ENCODE measurements at regions not wholly inside any gene's neighbourhood (a gene's known extent, or its start where the extent isn't known, plus 50 kb on each side); places are given as distances from the start of the nearest gene placed in this dataset.

- Mint-ChIP-seq H3K27me3 (no peaks in the 10 kb centered on the region), H3K36me3 (ENCODE audit: low read depth) (no peaks in the 10 kb centered on the region), H3K9me3 (no peaks in the 10 kb centered on the region), H3K4me1 (ENCODE audit: low read depth) (peaks cover 29% of the 10 kb centered on the region), H3K27ac (no peak overlapping the region), H3K4me3 (no peak overlapping the region)
- ChIA-PET POLR2A (no interaction called here), CTCF (no interaction called here)
- Histone ChIP-seq H3K4me3 (ENCODE audit: low read length) (no peak overlapping the region), H3K9me3 (ENCODE audit: control insufficient read depth in 1 of 2, insufficient read depth in 1 of 2, low read length in 2 of 2) (no peaks in the 10 kb centered on the region), H3K4me1 (ENCODE audit: insufficient read depth, low read length) (peaks cover 25% of the 10 kb centered on the region), H3K36me3 (ENCODE audit: insufficient read depth, low read length) (no peaks in the 10 kb centered on the region), H3K27me3 (ENCODE audit: control insufficient read depth in 1 of 2, insufficient read depth in 2 of 2, low read length in 2 of 2) (no peaks in the 10 kb centered on the region), H3K27ac (ENCODE audit: low read depth in 1 of 2, low read length in 2 of 2) (no peak overlapping the region)
- ATAC-seq (ENCODE audit: poor library complexity) = no peak
- no peak for DNase-seq
- TF ChIP-seq CTCF (IDR thresholded peaks at IDR 0.05) = no peak
- intact Hi-C loops (cut with DNase I, micrococcal nuclease) = no loop called here
These were observed 61.9 kb upstream of the CLINT1 start for GRCh38 chr5:157920828-157921170.

- Histone ChIP-seq H3K27ac (ENCODE audit: low read depth in 1 of 2, low read length in 2 of 2) (peak overlapping the region; percentile 5 to 8), H3K4me1 (ENCODE audit: insufficient read depth, low read length) (peaks cover 25% of the 10 kb centered on the region), H3K4me3 (ENCODE audit: low read length) (peak overlapping the region; percentile 7), H3K9me3 (ENCODE audit: control insufficient read depth in 1 of 2, insufficient read depth in 1 of 2, low read length in 2 of 2) (no peaks in the 10 kb centered on the region), H3K36me3 (ENCODE audit: insufficient read depth, low read length) (no peaks in the 10 kb centered on the region), H3K27me3 (ENCODE audit: control insufficient read depth in 1 of 2, insufficient read depth in 2 of 2, low read length in 2 of 2) (no peaks in the 10 kb centered on the region)
- POLR2A ChIA-PET = interaction anchor here (0.7 to 1.4 kb wide), 2 partner anchors 60 kb away, joined by 3 to 5 read pairs; partner anchors contain the start of gene CLINT1
- TF ChIP-seq CTCF (IDR thresholded peaks at IDR 0.05) = no peak
- CTCF ChIA-PET = no interaction called here
- H3K27me3 Mint-ChIP-seq = no peaks in the 10 kb centered on the region
- intact Hi-C loops (cut with DNase I, micrococcal nuclease) = loop anchor here in 1 of 2 experiments (2.0 kb wide), 2 partner anchors 64 to 98 kb away; no protein-coding TSS in a partner anchor
- peak in 6 of 14 experiments; percentile 2 to 32 (median 20) for DNase-seq
- peak overlapping the region; percentile 79 for H3K4me3 Mint-ChIP-seq
- H3K27ac Mint-ChIP-seq = peak overlapping the region; percentile 60
- H3K4me1 Mint-ChIP-seq (ENCODE audit: low read depth) = peaks cover 29% of the 10 kb centered on the region
- H3K36me3 Mint-ChIP-seq (ENCODE audit: low read depth) = no peaks in the 10 kb centered on the region
- no peaks in the 10 kb centered on the region for H3K9me3 Mint-ChIP-seq
- ATAC-seq (ENCODE audit: poor library complexity) = peak; percentile 43
These were observed 60.1 kb upstream of the CLINT1 start for GRCh38 chr5:157918811-157919742.

GRCh38 chr5:157917899-157918809 is 59.2 kb upstream of the CLINT1 start:
- ATAC-seq (ENCODE audit: poor library complexity) (peak; percentile 63), DNase-seq (peak; percentile 19 to 71 (median 44))
- CTCF ChIA-PET = interaction anchor here (0.7 kb wide), 1 partner anchor 11 kb away, joined by 4 read pairs; no protein-coding TSS in a partner anchor
- no peaks in the 10 kb centered on the region for H3K36me3 Mint-ChIP-seq (ENCODE audit: low read depth)
- intact Hi-C loops (cut with DNase I, micrococcal nuclease) = loop anchor here in 1 of 2 experiments (2.0 kb wide), 2 partner anchors 63 to 97 kb away; no protein-coding TSS in a partner anchor
- Histone ChIP-seq H3K4me1 (ENCODE audit: insufficient read depth, low read length) (peaks cover 25% of the 10 kb centered on the region), H3K27ac (ENCODE audit: low read depth in 1 of 2, low read length in 2 of 2) (peak overlapping the region in 1 of 2 donors; percentile 8), H3K4me3 (ENCODE audit: low read length) (no peak overlapping the region), H3K36me3 (ENCODE audit: insufficient read depth, low read length) (no peaks in the 10 kb centered on the region), H3K9me3 (ENCODE audit: control insufficient read depth in 1 of 2, insufficient read depth in 1 of 2, low read length in 2 of 2) (no peaks in the 10 kb centered on the region), H3K27me3 (ENCODE audit: control insufficient read depth in 1 of 2, insufficient read depth in 2 of 2, low read length in 2 of 2) (no peaks in the 10 kb centered on the region)
- peaks cover 29% of the 10 kb centered on the region for H3K4me1 Mint-ChIP-seq (ENCODE audit: low read depth)
- POLR2A ChIA-PET = interaction anchor here (1.4 kb wide), 1 partner anchor 59 kb away, joined by 5 read pairs; the partner anchor contains the start of gene CLINT1
- H3K4me3 Mint-ChIP-seq = peak overlapping the region; percentile 9
- H3K9me3 Mint-ChIP-seq = no peaks in the 10 kb centered on the region
- H3K27me3 Mint-ChIP-seq = no peaks in the 10 kb centered on the region
- H3K27ac Mint-ChIP-seq = peak overlapping the region; percentile 60
- TF ChIP-seq CTCF (IDR thresholded peaks at IDR 0.05) = peak; percentile 32

All from CD4-positive, alpha-beta T cell (primary cell).